Activated CD4-positive, alpha-beta memory T cell treated with anti-CD3 and anti-CD28 coated beads for 36 hours (primary cell): ENCODE measurements at regions not wholly inside any gene's neighbourhood (a gene's known extent, or its start where the extent isn't known, plus 50 kb on each side); places are given as distances from the start of the nearest gene placed in this dataset.

Experiments used
- CTCF ChIA-PET: fragments of 350-600 bp; sonication (Branson Sonifier 250); formaldehyde crosslinking; loops from one replicate; lab custom pipeline; 2021; ENCODE audit warnings: antibody characterized with exemption, inconsistent platforms; lab: Charles Lee
- POLR2A ChIA-PET: fragments of 350-600 bp; sonication (Branson Sonifier 250); formaldehyde crosslinking; loops from one replicate; lab custom pipeline; 2021; ENCODE audit warnings: antibody characterized with exemption; lab: Charles Lee
- DNase-seq: peaks from one replicate; pipeline ENCODE4 v3.0.0-alpha.2; 2020
- H3K27ac Mint-ChIP-seq: one replicate; pipeline ENCODE4 v1.8.0; 2021; ENCODE audit warnings: mixed read lengths
- H3K27me3 Mint-ChIP-seq: one replicate; pipeline ENCODE4 v1.8.0; 2021; ENCODE audit warnings: mixed read lengths
- H3K36me3 Mint-ChIP-seq: one replicate; pipeline ENCODE4 v1.8.0; 2021; ENCODE audit warnings: mixed read lengths
- H3K4me1 Mint-ChIP-seq: one replicate; pipeline ENCODE4 v1.8.0; 2021; ENCODE audit warnings: low read depth, mixed read lengths
- H3K4me3 Mint-ChIP-seq: one replicate; pipeline ENCODE4 v1.8.0; 2021; ENCODE audit warnings: mild to moderate bottlenecking, mixed read lengths
- H3K9me3 Mint-ChIP-seq: one replicate; pipeline ENCODE4 v1.8.0; 2021; ENCODE audit warnings: mixed read lengths
- intact Hi-C: fragments of 100-400 bp; cut with micrococcal nuclease; formaldehyde crosslinking; loops from one replicate; pipeline ENCODE4 v1.15.1; 2023

- Mint-ChIP-seq H3K4me1 (no peaks in the 10 kb centered on the region), H3K4me3 (no peak overlapping the region), H3K9me3 (no peaks in the 10 kb centered on the region), H3K27me3 (no peaks in the 10 kb centered on the region), H3K36me3 (no peaks in the 10 kb centered on the region), H3K27ac (no peak overlapping the region)
- CTCF ChIA-PET = no interaction called here
- no peak for DNase-seq
- intact Hi-C loops = no loop called here
- POLR2A ChIA-PET = no interaction called here
These were observed 86.4 kb upstream of the SLC35G4 start for GRCh38 chr18:11522992-11523391.

GRCh38 chr18:11521853-11522252, 87.5 kb upstream of the SLC35G4 start:
- no peak for DNase-seq
- ChIA-PET CTCF (no interaction called here), POLR2A (no interaction called here)
- Mint-ChIP-seq H3K4me1 (no peaks in the 10 kb centered on the region), H3K27ac (no peak overlapping the region), H3K9me3 (no peaks in the 10 kb centered on the region), H3K27me3 (no peaks in the 10 kb centered on the region), H3K4me3 (no peak overlapping the region), H3K36me3 (no peaks in the 10 kb centered on the region)
- intact Hi-C loops = no loop called here

- POLR2A ChIA-PET = no interaction called here
- H3K27ac Mint-ChIP-seq = no peak overlapping the region
- intact Hi-C loops = no loop called here
- H3K9me3 Mint-ChIP-seq = no peaks in the 10 kb centered on the region
- H3K27me3 Mint-ChIP-seq = no peaks in the 10 kb centered on the region
- DNase-seq = no peak
- H3K4me1 Mint-ChIP-seq = no peaks in the 10 kb centered on the region
- CTCF ChIA-PET = interaction anchor here (0.8 to 1.7 kb wide), 2 partner anchors 19 to 353 kb away, joined by 4 to 5 read pairs; no protein-coding TSS in a partner anchor
- no peak overlapping the region for H3K4me3 Mint-ChIP-seq
- H3K36me3 Mint-ChIP-seq = no peaks in the 10 kb centered on the region
These were observed 88.9 kb upstream of the SLC35G4 start for GRCh38 chr18:11520536-11520935.

GRCh38 chr18:11518788-11519685, 90.4 kb upstream of the SLC35G4 start:
- H3K4me1 Mint-ChIP-seq = no peaks in the 10 kb centered on the region
- CTCF ChIA-PET = interaction anchor here (1.0 to 1.7 kb wide), 7 partner anchors 8 to 732 kb away, joined by 3 to 6 read pairs (median 5); no protein-coding TSS in a partner anchor
- intact Hi-C loops = loop anchor here (5.0 to 10.0 kb wide), 2 partner anchors 204 to 667 kb away; no protein-coding TSS in a partner anchor
- POLR2A ChIA-PET = no interaction called here
- H3K27me3 Mint-ChIP-seq = no peaks in the 10 kb centered on the region
- peak; percentile 55 for DNase-seq
- H3K4me3 Mint-ChIP-seq = no peak overlapping the region
- no peaks in the 10 kb centered on the region for H3K36me3 Mint-ChIP-seq
- no peaks in the 10 kb centered on the region for H3K9me3 Mint-ChIP-seq
- H3K27ac Mint-ChIP-seq = no peak overlapping the region

GRCh38 chr18:11517704-11518103, 91.7 kb upstream of the SLC35G4 start:
- H3K4me3 Mint-ChIP-seq = no peak overlapping the region
- no peaks in the 10 kb centered on the region for H3K36me3 Mint-ChIP-seq
- no peak for DNase-seq
- H3K27me3 Mint-ChIP-seq = no peaks in the 10 kb centered on the region
- H3K4me1 Mint-ChIP-seq = no peaks in the 10 kb centered on the region
- intact Hi-C loops = loop anchor here (5.0 to 10.0 kb wide), 2 partner anchors 203 to 665 kb away; no protein-coding TSS in a partner anchor
- CTCF ChIA-PET = interaction anchor here (1.0 kb wide), 1 partner anchor 35 kb away, joined by 3 read pairs; no protein-coding TSS in a partner anchor
- H3K9me3 Mint-ChIP-seq = no peaks in the 10 kb centered on the region
- POLR2A ChIA-PET = no interaction called here
- H3K27ac Mint-ChIP-seq = no peak overlapping the region

- H3K27me3 Mint-ChIP-seq = no peaks in the 10 kb centered on the region
- intact Hi-C loops = loop anchor here (5.0 to 10.0 kb wide), 2 partner anchors 202 to 665 kb away; no protein-coding TSS in a partner anchor
- DNase-seq = no peak
- H3K36me3 Mint-ChIP-seq = no peaks in the 10 kb centered on the region
- no peaks in the 10 kb centered on the region for H3K4me1 Mint-ChIP-seq
- H3K9me3 Mint-ChIP-seq = no peaks in the 10 kb centered on the region
- ChIA-PET CTCF (no interaction called here), POLR2A (no interaction called here)
- H3K27ac Mint-ChIP-seq = no peak overlapping the region
- H3K4me3 Mint-ChIP-seq = no peak overlapping the region
These were observed 92.5 kb upstream of the SLC35G4 start for GRCh38 chr18:11516751-11517503.

GRCh38 chr18:11514267-11514666, 95.1 kb upstream of the SLC35G4 start:
- H3K9me3 Mint-ChIP-seq = no peaks in the 10 kb centered on the region
- H3K36me3 Mint-ChIP-seq = no peaks in the 10 kb centered on the region
- intact Hi-C loops = loop anchor here (10.0 kb wide), 1 partner anchor 199 kb away; no protein-coding TSS in a partner anchor
- H3K4me1 Mint-ChIP-seq = peaks cover 3% of the 10 kb centered on the region
- DNase-seq = no peak
- no peaks in the 10 kb centered on the region for H3K27me3 Mint-ChIP-seq
- no peak overlapping the region for H3K27ac Mint-ChIP-seq
- CTCF ChIA-PET = no interaction called here
- H3K4me3 Mint-ChIP-seq = no peak overlapping the region
- POLR2A ChIA-PET = no interaction called here

GRCh38 chr18:11512096-11513025, 97.0 kb upstream of the SLC35G4 start:
- no peak for DNase-seq
- intact Hi-C loops = loop anchor here (10.0 kb wide), 1 partner anchor 198 kb away; no protein-coding TSS in a partner anchor
- Mint-ChIP-seq H3K4me1 (peaks cover 3% of the 10 kb centered on the region), H3K27me3 (no peaks in the 10 kb centered on the region), H3K9me3 (no peaks in the 10 kb centered on the region), H3K4me3 (no peak overlapping the region), H3K27ac (no peak overlapping the region), H3K36me3 (no peaks in the 10 kb centered on the region)
- ChIA-PET POLR2A (no interaction called here), CTCF (interaction anchor here (0.7 to 1.3 kb wide), 2 partner anchors 12 to 661 kb away, joined by 3 to 6 read pairs; no protein-coding TSS in a partner anchor)

- no peak overlapping the region for H3K27ac Mint-ChIP-seq
- DNase-seq = no peak
- H3K27me3 Mint-ChIP-seq = no peaks in the 10 kb centered on the region
- intact Hi-C loops = loop anchor here (10.0 kb wide), 1 partner anchor 197 kb away; no protein-coding TSS in a partner anchor
- no peaks in the 10 kb centered on the region for H3K9me3 Mint-ChIP-seq
- H3K4me1 Mint-ChIP-seq = peaks cover 3% of the 10 kb centered on the region
- CTCF ChIA-PET = no interaction called here
- POLR2A ChIA-PET = no interaction called here
- no peaks in the 10 kb centered on the region for H3K36me3 Mint-ChIP-seq
- H3K4me3 Mint-ChIP-seq = no peak overlapping the region
These were observed 97.8 kb upstream of the SLC35G4 start for GRCh38 chr18:11511434-11512095.

- CTCF ChIA-PET = no interaction called here
- H3K36me3 Mint-ChIP-seq = no peaks in the 10 kb centered on the region
- H3K4me3 Mint-ChIP-seq = no peak overlapping the region
- intact Hi-C loops = no loop called here
- peaks cover 2% of the 10 kb centered on the region for H3K27me3 Mint-ChIP-seq
- no peak for DNase-seq
- peaks cover 3% of the 10 kb centered on the region for H3K4me1 Mint-ChIP-seq
- POLR2A ChIA-PET = no interaction called here
- no peak overlapping the region for H3K27ac Mint-ChIP-seq
- H3K9me3 Mint-ChIP-seq = no peaks in the 10 kb centered on the region
These were observed 102.5 kb upstream of the SLC35G4 start for GRCh38 chr18:11506856-11507255.

- CTCF ChIA-PET = interaction anchor here (1.0 kb wide), 1 partner anchor 13 kb away, joined by 3 read pairs; no protein-coding TSS in a partner anchor
These were observed 103.4 kb upstream of the SLC35G4 start for GRCh38 chr18:11505993-11506392.

More at GRCh38 chr18:11505993-11506392, 103.4 kb upstream of the SLC35G4 start:
- Mint-ChIP-seq H3K27ac (no peak overlapping the region), H3K27me3 (peaks cover 2% of the 10 kb centered on the region), H3K36me3 (no peaks in the 10 kb centered on the region), H3K4me3 (no peak overlapping the region), H3K4me1 (no peaks in the 10 kb centered on the region), H3K9me3 (no peaks in the 10 kb centered on the region)
- no peak for DNase-seq
- POLR2A ChIA-PET = no interaction called here
- intact Hi-C loops = no loop called here
